Panc1 (cell line): ENCODE measurements at regions not wholly inside any gene's neighbourhood (a gene's known extent, or its start where the extent isn't known, plus 50 kb on each side); places are given as distances from the start of the nearest gene placed in this dataset.

Experiments
- ATAC-seq: fragments of 200-7000 bp; cut with Tn5 transposase; 2 replicates; pipeline ENCODE4 v1.9.1; 2020; ENCODE audit warnings: mild to moderate bottlenecking, moderate library complexity
- BruUV-seq: library from RNA; stranded (reverse); fragments of 400-500 nt; replicated peaks from 2 replicates; lab custom pipeline; 2021; lab: Mats Ljungman, UMichigan
- CTCF ChIA-PET: fragments of 300-600 bp; sonication (Branson Sonifier 250); formaldehyde crosslinking; loops from one replicate; lab custom pipeline; 2022; ENCODE audit warnings: antibody characterized with exemption; lab: Charles Lee
- POLR2A ChIA-PET: fragments of 300-600 bp; sonication (Branson Sonifier 250); formaldehyde crosslinking; loops from one replicate; lab custom pipeline; 2022; ENCODE audit warnings: antibody characterized with exemption; lab: Charles Lee
- DNase-seq: peaks from one replicate; pipeline ENCODE4 v3.0.0-alpha.2; 2010; ENCODE audit warnings: low read depth, low spot score
- H3K27ac ChIP-seq: 2 replicates; pipeline ENCODE4 v1.5.1; 2011; ENCODE audit warnings: mild to moderate bottlenecking, low read length, inconsistent platforms
- H3K27me3 ChIP-seq: fragments of 200-500 bp; sonication (Bioruptor generic); 2 replicates; pipeline ENCODE4 v1.6.0; 2014; ENCODE audit warnings: low read length, inconsistent platforms; ENCODE audit not compliant: control insufficient read depth, insufficient read depth
- H3K36me3 ChIP-seq: fragments of 200-500 bp; sonication (Bioruptor generic); 2 replicates; pipeline ENCODE4 v1.5.1; 2014; ENCODE audit warnings: inconsistent platforms, mild to moderate bottlenecking, low read length, moderate library complexity; ENCODE audit not compliant: control insufficient read depth, insufficient read depth
- H3K4me1 ChIP-seq: 2 replicates; pipeline ENCODE4 v1.5.1; 2011; ENCODE audit warnings: inconsistent platforms, mild to moderate bottlenecking, low read length, moderate library complexity; ENCODE audit not compliant: control insufficient read depth, insufficient read depth
- H3K4me3 ChIP-seq, 2 experiments: 2 replicates each; pipeline ENCODE4 v1.5.1; 2011 to 2012; ENCODE audit warnings: low read depth in 2 of 2, low read length in 2 of 2, mild to moderate bottlenecking in 2 of 2, inconsistent platforms in 1 of 2, moderate library complexity in 1 of 2
- H3K9me3 ChIP-seq: fragments of 200-500 bp; sonication (Bioruptor generic); 2 replicates; pipeline ENCODE4 v1.5.1; 2014; ENCODE audit warnings: low read depth, mild to moderate bottlenecking, inconsistent platforms, low read length, moderate library complexity; ENCODE audit not compliant: control insufficient read depth, insufficient read depth
- POLR2AphosphoS5 ChIP-seq: IDR thresholded peaks from 2 replicates; pipeline ENCODE4 v1.6.1; 2012; ENCODE audit warnings: mild to moderate bottlenecking, low read depth, low read length, moderate library complexity
- SIN3A ChIP-seq: IDR thresholded peaks from 2 replicates; pipeline ENCODE4 v1.6.1; 2012; ENCODE audit warnings: low read depth, mild to moderate bottlenecking, low read length, moderate library complexity, borderline replicate concordance; ENCODE audit not compliant: insufficient read depth
- TCF7L2 ChIP-seq: IDR thresholded peaks from 2 replicates; pipeline ENCODE4 v1.6.1; 2011; ENCODE audit warnings: mild to moderate bottlenecking, low read depth, low read length, inconsistent platforms
- in situ Hi-C: cut with HindIII; loops from 2 replicates; pipeline ENCODE4 v1.10.0; 2016; ENCODE audit warnings: low sequenced_read_pairs, low pct_unique_long_range_greater_than_20kb
- intact Hi-C: fragments of 100-400 bp; cut with micrococcal nuclease; formaldehyde crosslinking; loops from one replicate; pipeline ENCODE4 v1.10.0; 2022; ENCODE audit not compliant: unreplicated experiment
- TF ChIP-seq, protein P1 (sequence below), 2 experiments: IDR thresholded peaks; 2 replicates each; pipeline ENCODE4 v1.6.1; 2011 to 2012; ENCODE audit warnings: low read depth in 2 of 2, control low read depth in 1 of 2, low read length in 1 of 2, mild to moderate bottlenecking in 1 of 2, moderate library complexity in 1 of 2; ENCODE audit not compliant: insufficient read depth in 1 of 2
- TF ChIP-seq, protein P2 (sequence below): fragments of 450-650 bp; IDR thresholded peaks from 2 replicates; pipeline ENCODE4 v1.5.1; 2017; ENCODE audit warnings: mild to moderate bottlenecking

DNA sequence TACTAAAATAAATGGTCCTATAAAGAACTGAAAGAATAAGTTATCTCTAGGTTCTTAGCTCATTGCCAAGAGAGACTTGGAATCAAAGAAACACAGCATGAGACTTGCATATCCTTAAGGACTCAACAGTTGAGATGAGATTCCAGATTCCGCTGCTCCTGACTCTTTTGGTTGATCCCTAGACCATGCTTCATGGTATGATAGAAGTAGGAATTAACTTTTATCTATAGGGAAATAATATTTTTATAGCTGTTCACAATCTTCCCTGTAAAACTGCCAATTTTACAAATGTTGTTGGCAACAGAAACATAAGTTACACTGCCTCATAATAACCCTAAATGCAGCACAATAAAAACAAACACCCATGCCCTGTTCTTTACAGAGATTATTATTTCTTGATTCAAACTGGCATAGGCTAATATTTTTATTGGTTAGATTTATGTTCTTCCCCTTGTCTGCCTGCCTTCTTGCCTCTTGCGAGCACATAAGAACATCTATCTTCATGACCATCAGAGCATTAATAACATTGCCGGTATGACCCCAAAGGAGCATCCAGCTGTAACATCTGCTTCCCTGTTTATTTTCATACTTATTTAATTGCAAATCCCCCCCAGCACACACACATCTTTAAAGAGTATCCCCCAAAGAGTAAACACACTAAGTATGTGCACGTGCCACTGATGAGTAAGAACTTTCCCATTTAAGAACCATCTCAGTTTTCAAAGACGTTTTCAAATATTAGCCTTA lies 735.7 kb upstream of the SLC8A1 start:
- no peaks in the 10 kb centered on the region for H3K9me3 ChIP-seq
- intact Hi-C loops, result no loop called here
- ChIA-PET POLR2A (no interaction called here), CTCF (no interaction called here)
- H3K27me3 ChIP-seq, result no peaks in the 10 kb centered on the region
- no TSS peak for BruUV-seq
- no peaks in the 10 kb centered on the region for H3K4me1 ChIP-seq
- TF ChIP-seq, protein P1, sequence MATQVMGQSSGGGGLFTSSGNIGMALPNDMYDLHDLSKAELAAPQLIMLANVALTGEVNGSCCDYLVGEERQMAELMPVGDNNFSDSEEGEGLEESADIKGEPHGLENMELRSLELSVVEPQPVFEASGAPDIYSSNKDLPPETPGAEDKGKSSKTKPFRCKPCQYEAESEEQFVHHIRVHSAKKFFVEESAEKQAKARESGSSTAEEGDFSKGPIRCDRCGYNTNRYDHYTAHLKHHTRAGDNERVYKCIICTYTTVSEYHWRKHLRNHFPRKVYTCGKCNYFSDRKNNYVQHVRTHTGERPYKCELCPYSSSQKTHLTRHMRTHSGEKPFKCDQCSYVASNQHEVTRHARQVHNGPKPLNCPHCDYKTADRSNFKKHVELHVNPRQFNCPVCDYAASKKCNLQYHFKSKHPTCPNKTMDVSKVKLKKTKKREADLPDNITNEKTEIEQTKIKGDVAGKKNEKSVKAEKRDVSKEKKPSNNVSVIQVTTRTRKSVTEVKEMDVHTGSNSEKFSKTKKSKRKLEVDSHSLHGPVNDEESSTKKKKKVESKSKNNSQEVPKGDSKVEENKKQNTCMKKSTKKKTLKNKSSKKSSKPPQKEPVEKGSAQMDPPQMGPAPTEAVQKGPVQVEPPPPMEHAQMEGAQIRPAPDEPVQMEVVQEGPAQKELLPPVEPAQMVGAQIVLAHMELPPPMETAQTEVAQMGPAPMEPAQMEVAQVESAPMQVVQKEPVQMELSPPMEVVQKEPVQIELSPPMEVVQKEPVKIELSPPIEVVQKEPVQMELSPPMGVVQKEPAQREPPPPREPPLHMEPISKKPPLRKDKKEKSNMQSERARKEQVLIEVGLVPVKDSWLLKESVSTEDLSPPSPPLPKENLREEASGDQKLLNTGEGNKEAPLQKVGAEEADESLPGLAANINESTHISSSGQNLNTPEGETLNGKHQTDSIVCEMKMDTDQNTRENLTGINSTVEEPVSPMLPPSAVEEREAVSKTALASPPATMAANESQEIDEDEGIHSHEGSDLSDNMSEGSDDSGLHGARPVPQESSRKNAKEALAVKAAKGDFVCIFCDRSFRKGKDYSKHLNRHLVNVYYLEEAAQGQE (IDR thresholded peaks at IDR 0.05; ENCODE audit: insufficient read depth in 1 of 2, low read depth in 2 of 2, low read length in 1 of 2), result no peak
- TF ChIP-seq, protein P2, sequence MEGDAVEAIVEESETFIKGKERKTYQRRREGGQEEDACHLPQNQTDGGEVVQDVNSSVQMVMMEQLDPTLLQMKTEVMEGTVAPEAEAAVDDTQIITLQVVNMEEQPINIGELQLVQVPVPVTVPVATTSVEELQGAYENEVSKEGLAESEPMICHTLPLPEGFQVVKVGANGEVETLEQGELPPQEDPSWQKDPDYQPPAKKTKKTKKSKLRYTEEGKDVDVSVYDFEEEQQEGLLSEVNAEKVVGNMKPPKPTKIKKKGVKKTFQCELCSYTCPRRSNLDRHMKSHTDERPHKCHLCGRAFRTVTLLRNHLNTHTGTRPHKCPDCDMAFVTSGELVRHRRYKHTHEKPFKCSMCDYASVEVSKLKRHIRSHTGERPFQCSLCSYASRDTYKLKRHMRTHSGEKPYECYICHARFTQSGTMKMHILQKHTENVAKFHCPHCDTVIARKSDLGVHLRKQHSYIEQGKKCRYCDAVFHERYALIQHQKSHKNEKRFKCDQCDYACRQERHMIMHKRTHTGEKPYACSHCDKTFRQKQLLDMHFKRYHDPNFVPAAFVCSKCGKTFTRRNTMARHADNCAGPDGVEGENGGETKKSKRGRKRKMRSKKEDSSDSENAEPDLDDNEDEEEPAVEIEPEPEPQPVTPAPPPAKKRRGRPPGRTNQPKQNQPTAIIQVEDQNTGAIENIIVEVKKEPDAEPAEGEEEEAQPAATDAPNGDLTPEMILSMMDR, result no peak
- TF ChIP-seq SIN3A (no peak), TCF7L2 (no peak), POLR2AphosphoS5 (no peak)
- ATAC-seq (no peak), DNase-seq (no peak)
- no peak overlapping the region for H3K4me3 ChIP-seq
- H3K36me3 ChIP-seq, result no peaks in the 10 kb centered on the region
- no peak overlapping the region for H3K27ac ChIP-seq
- in situ Hi-C loops, result no loop called here

DNA sequence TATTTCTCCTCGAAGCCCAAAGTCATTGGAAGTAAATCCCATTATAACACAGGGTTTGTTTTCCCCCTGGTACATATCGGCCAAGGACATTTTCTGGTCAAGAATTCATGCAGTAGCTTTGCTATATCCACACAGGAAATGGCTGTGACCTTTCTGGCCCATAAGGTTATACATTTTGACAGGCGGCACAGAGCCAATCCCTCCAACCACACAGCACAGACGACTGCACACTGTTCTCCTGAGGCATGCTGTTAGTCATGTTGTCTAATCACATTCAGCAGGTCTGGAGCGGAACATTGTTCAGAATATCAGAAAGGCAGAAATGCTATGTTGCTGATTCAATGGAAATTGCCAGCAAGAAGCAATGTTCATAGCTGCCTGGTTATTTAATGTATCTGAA lies 742.3 kb upstream of the SLC8A1 start:
- ATAC-seq (no peak), DNase-seq (no peak)
- ChIA-PET POLR2A (no interaction called here), CTCF (no interaction called here)
- no TSS peak for BruUV-seq
- in situ Hi-C loops (no loop called here), intact Hi-C loops (no loop called here)
- no peaks in the 10 kb centered on the region for H3K27me3 ChIP-seq
- H3K36me3 ChIP-seq, result no peaks in the 10 kb centered on the region; the same call in 1 of the 2 replicates
- no peaks in the 10 kb centered on the region for H3K9me3 ChIP-seq
- no peak overlapping the region for H3K27ac ChIP-seq
- TF ChIP-seq POLR2AphosphoS5 (no peak), TCF7L2 (no peak), SIN3A (no peak)
- TF ChIP-seq, protein P2, result no peak
- TF ChIP-seq, protein P1 (IDR thresholded peaks at IDR 0.05; ENCODE audit: insufficient read depth in 1 of 2, low read depth in 2 of 2, low read length in 1 of 2), result no peak
- H3K4me3 ChIP-seq, result no peak overlapping the region
- no peaks in the 10 kb centered on the region for H3K4me1 ChIP-seq
